ENCODE measurements at regions not wholly inside any gene's neighbourhood (a gene's known extent, or its start where the extent isn't known, plus 50 kb on each side); places are given as distances from the start of the nearest gene placed in this dataset.

- TF ChIP-seq CTCF (conservative IDR thresholded peaks at IDR 0.05) (no peak), ZFX (IDR thresholded peaks at IDR 0.05) (no peak)
These were observed 202.9 kb upstream of the MTPN start for GRCh38 chr7:136179851-136180721.

All from C4-2B (cell line).